GF-D8 (cell line): ENCODE measurements at regions not wholly inside any gene's neighbourhood (a gene's known extent, or its start where the extent isn't known, plus 50 kb on each side); places are given as distances from the start of the nearest gene placed in this dataset.
"Not testable (repeated sequence)": the region's sequence is repeated elsewhere in the genome, so short reads cannot be mapped to it uniquely, and the experiment has no call there.

ENCODE experiments used
- DNase-seq: peaks from one replicate; lab custom pipeline; 2025; lab: John Stamatoyannopoulos, UW

GRCh38 chr9:30799527-30800101, 1584.8 kb upstream of the ACO1 start:
- no peak for DNase-seq

GRCh38 chr9:30800421-30800820, 1584.0 kb upstream of the ACO1 start:
- no peak for DNase-seq

GRCh38 chr9:30812821-30813220, 1571.6 kb upstream of the ACO1 start:
- DNase-seq, result no peak

GRCh38 chr9:30815585-30815984, 1568.9 kb upstream of the ACO1 start:
- DNase-seq, result no peak

GRCh38 chr9:30845136-30845535, 1539.3 kb upstream of the ACO1 start:
- DNase-seq, result no peak

GRCh38 chr9:30846651-30847050, 1537.8 kb upstream of the ACO1 start:
- DNase-seq, result no peak

- no peak for DNase-seq
Observed at GRCh38 chr9:30851600-30851999, 1532.8 kb upstream of the ACO1 start.

GRCh38 chr9:30900706-30901105, 1483.7 kb upstream of the ACO1 start:
- DNase-seq, result no peak

GRCh38 chr9:30913331-30913730, 1471.1 kb upstream of the ACO1 start:
- DNase-seq, result no peak

GRCh38 chr9:30915451-30915850, 1469.0 kb upstream of the ACO1 start:
- DNase-seq, result no peak

GRCh38 chr9:30925126-30925525, 1459.3 kb upstream of the ACO1 start:
- no peak for DNase-seq

- DNase-seq, result no peak
Observed at GRCh38 chr9:30925635-30926034, 1458.8 kb upstream of the ACO1 start.

- DNase-seq, result no peak
Observed at GRCh38 chr9:30928045-30928444, 1456.4 kb upstream of the ACO1 start.

- no peak for DNase-seq
Observed at GRCh38 chr9:30932226-30932625, 1452.2 kb upstream of the ACO1 start.

GRCh38 chr9:30935730-30936129, 1448.7 kb upstream of the ACO1 start:
- no peak for DNase-seq

GRCh38 chr9:30937106-30937505, 1447.3 kb upstream of the ACO1 start:
- no peak for DNase-seq

GRCh38 chr9:30942852-30943251, 1441.6 kb upstream of the ACO1 start:
- DNase-seq, result not testable (repeated sequence)

GRCh38 chr9:30943446-30944224, 1440.8 kb upstream of the ACO1 start:
- DNase-seq, result no peak

- no peak for DNase-seq
Observed at GRCh38 chr9:30944225-30944569, 1440.2 kb upstream of the ACO1 start.

- DNase-seq, result no peak
Observed at GRCh38 chr9:30944741-30945280, 1439.6 kb upstream of the ACO1 start.

GRCh38 chr9:30964332-30964731, 1420.1 kb upstream of the ACO1 start:
- no peak for DNase-seq

- no peak for DNase-seq
Observed at GRCh38 chr9:30967476-30967875, 1417.0 kb upstream of the ACO1 start.

- DNase-seq, result no peak
Observed at GRCh38 chr9:30970186-30970585, 1414.3 kb upstream of the ACO1 start.

- DNase-seq, result no peak
Observed at GRCh38 chr9:30970812-30971211, 1413.6 kb upstream of the ACO1 start.
